BE2C (cell line): ENCODE measurements at regions not wholly inside any gene's neighbourhood (a gene's known extent, or its start where the extent isn't known, plus 50 kb on each side); places are given as distances from the start of the nearest gene placed in this dataset.
"Not testable (repeated sequence)": the region's sequence is repeated elsewhere in the genome, so short reads cannot be mapped to it uniquely, and the experiment has no call there.

Source experiments
- DNase-seq: peaks from one replicate; pipeline ENCODE4 v3.0.0-alpha.2; 2020
- H3K27me3 ChIP-seq: fragments of 250-450 bp; sonication (Bioruptor Pico); 2 replicates; pipeline ENCODE4 v1.5.1; 2020; ENCODE audit warnings: mild to moderate bottlenecking
- H3K36me3 ChIP-seq: fragments of 250-450 bp; sonication (Bioruptor Pico); 2 replicates; pipeline ENCODE4 v1.5.1; 2020; ENCODE audit warnings: mild to moderate bottlenecking
- H3K4me1 ChIP-seq: fragments of 250-450 bp; sonication (Bioruptor Pico); 2 replicates; pipeline ENCODE4 v1.5.1; 2020
- H3K4me3 ChIP-seq: 2 replicates; pipeline ENCODE4 v1.5.1; 2011; ENCODE audit warnings: low read depth, low read length
- H3K9me3 ChIP-seq: fragments of 250-450 bp; sonication (Bioruptor Pico); 2 replicates; pipeline ENCODE4 v1.5.1; 2020
- CTCF ChIP-seq: IDR thresholded peaks from 2 replicates; pipeline ENCODE4 v1.5.1; 2012; ENCODE audit warnings: mild to moderate bottlenecking, low read depth, low read length

GRCh38 chrX:75625232-75625631, 102.4 kb upstream of the ZDHHC15 start:
- TF ChIP-seq CTCF: no peak
- no peaks in the 10 kb centered on the region for H3K36me3 ChIP-seq

GRCh38 chrX:75623535-75623934, 100.7 kb upstream of the ZDHHC15 start:
- no peak; the same call in 1 of the 2 replicates for TF ChIP-seq CTCF
- no peaks in the 10 kb centered on the region for H3K36me3 ChIP-seq
- no peak for DNase-seq
- no peaks in the 10 kb centered on the region for H3K9me3 ChIP-seq
- no peak overlapping the region for H3K4me3 ChIP-seq
- no peaks in the 10 kb centered on the region for H3K4me1 ChIP-seq
- H3K27me3 ChIP-seq: no peaks in the 10 kb centered on the region

More at GRCh38 chrX:75625232-75625631, 102.4 kb upstream of the ZDHHC15 start:
- no peak for DNase-seq
- Histone ChIP-seq H3K4me3 (no peak overlapping the region), H3K9me3 (no peaks in the 10 kb centered on the region), H3K27me3 (no peaks in the 10 kb centered on the region), H3K4me1 (no peaks in the 10 kb centered on the region)

DNA sequence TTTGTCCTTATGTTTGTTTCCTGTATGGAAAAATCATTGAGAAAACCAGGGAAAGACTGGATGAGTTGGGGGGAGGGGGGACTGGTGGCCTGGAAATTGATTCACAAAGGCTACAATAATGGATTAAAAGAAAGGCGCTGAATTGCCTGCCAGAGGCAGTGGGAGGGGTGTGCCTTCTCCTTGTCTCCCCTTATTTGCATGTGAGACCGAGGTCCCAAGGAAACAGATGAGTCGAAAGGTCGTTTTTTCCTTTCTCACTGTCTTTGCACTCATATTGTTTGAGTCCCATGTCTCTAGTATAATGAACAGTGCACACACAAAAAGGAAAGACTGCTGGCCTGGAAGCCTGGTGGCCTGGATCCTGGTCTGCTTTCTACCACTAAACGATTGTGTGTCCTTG, 86.6 kb upstream of the ZDHHC15 start:
- DNase-seq: no peak

GRCh38 chrX:75603833-75604232, 81.0 kb upstream of the ZDHHC15 start:
- TF ChIP-seq CTCF: peak; percentile 55
- Histone ChIP-seq H3K4me3 (no peak overlapping the region), H3K36me3 (no peaks in the 10 kb centered on the region), H3K4me1 (no peaks in the 10 kb centered on the region), H3K9me3 (no peaks in the 10 kb centered on the region), H3K27me3 (no peaks in the 10 kb centered on the region)
- DNase-seq: no peak

More for the DNA sequence above, 86.6 kb upstream of the ZDHHC15 start:
- Histone ChIP-seq H3K27me3 (no peaks in the 10 kb centered on the region), H3K4me3 (no peak overlapping the region), H3K9me3 (no peaks in the 10 kb centered on the region), H3K4me1 (no peaks in the 10 kb centered on the region), H3K36me3 (no peaks in the 10 kb centered on the region)
- no peak for TF ChIP-seq CTCF

- H3K27me3 ChIP-seq, H3K36me3 ChIP-seq, DNase-seq, H3K4me3 ChIP-seq, H3K9me3 ChIP-seq, H3K4me1 ChIP-seq: not testable (repeated sequence)
Measured at GRCh38 chrX:75602022-75602421, 79.2 kb upstream of the ZDHHC15 start.

GRCh38 chrX:75596178-75596577, 73.3 kb upstream of the ZDHHC15 start:
- TF ChIP-seq CTCF: no peak
- Histone ChIP-seq H3K4me1 (no peaks in the 10 kb centered on the region), H3K27me3 (no peaks in the 10 kb centered on the region), H3K9me3 (no peaks in the 10 kb centered on the region), H3K36me3 (no peaks in the 10 kb centered on the region), H3K4me3 (no peak overlapping the region)
- DNase-seq: no peak

DNA sequence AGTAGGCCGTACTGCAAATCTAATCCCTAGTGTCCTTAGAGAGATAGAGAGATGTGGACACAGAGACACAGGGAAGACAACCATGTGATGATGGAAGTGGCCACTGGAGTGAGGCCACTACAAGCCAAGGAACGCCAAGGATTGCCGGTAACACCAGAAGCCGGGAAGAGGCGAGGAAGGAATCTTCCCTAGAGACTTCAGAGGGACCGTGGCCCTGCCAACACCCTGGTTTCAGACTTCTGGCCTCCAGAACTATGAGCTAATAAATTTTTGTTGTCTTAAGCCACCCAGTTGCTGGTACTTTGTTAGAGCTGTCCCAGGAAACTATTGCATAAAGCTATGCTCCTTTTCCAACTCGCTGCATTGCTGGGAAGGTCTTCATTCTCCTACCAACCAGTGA, 70.3 kb upstream of the ZDHHC15 start:
- H3K4me1 ChIP-seq, H3K9me3 ChIP-seq, DNase-seq, H3K27me3 ChIP-seq, H3K4me3 ChIP-seq, H3K36me3 ChIP-seq: not testable (repeated sequence)
